OCI-LY1 (cell line): ENCODE measurements at regions not wholly inside any gene's neighbourhood (a gene's known extent, or its start where the extent isn't known, plus 50 kb on each side); places are given as distances from the start of the nearest gene placed in this dataset.

Experiments
- EZH2 ChIP-seq: fragments of 200-600 bp; sonication (generic), shearing (Covaris generic); IDR thresholded peaks from 2 replicates; pipeline ENCODE4 v1.8.0; 2017; ENCODE audit warnings: borderline replicate concordance, mixed run types, mild to moderate bottlenecking, antibody characterized with exemption, low read length, moderate library complexity, mixed read lengths
- TF ChIP-seq, protein P1 (sequence below): fragments of 200-600 bp; sonication (generic), shearing (Covaris generic); IDR thresholded peaks from 2 replicates; pipeline ENCODE4 v1.5.1; 2017; ENCODE audit warnings: mild to moderate bottlenecking, antibody characterized with exemption, low read length, moderate library complexity, mixed read lengths

- TF ChIP-seq, protein P1, sequence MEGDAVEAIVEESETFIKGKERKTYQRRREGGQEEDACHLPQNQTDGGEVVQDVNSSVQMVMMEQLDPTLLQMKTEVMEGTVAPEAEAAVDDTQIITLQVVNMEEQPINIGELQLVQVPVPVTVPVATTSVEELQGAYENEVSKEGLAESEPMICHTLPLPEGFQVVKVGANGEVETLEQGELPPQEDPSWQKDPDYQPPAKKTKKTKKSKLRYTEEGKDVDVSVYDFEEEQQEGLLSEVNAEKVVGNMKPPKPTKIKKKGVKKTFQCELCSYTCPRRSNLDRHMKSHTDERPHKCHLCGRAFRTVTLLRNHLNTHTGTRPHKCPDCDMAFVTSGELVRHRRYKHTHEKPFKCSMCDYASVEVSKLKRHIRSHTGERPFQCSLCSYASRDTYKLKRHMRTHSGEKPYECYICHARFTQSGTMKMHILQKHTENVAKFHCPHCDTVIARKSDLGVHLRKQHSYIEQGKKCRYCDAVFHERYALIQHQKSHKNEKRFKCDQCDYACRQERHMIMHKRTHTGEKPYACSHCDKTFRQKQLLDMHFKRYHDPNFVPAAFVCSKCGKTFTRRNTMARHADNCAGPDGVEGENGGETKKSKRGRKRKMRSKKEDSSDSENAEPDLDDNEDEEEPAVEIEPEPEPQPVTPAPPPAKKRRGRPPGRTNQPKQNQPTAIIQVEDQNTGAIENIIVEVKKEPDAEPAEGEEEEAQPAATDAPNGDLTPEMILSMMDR: no peak
- TF ChIP-seq EZH2: no peak
These were observed 225.0 kb upstream of the ZNF32 start for GRCh38 chr10:43873717-43874116.
